WTC11 (cell line): ENCODE measurements at regions not wholly inside any gene's neighbourhood (a gene's known extent, or its start where the extent isn't known, plus 50 kb on each side); places are given as distances from the start of the nearest gene placed in this dataset.

Experiments
- CBFB ChIP-seq: sonication (generic); formaldehyde crosslinking; IDR thresholded peaks from 2 replicates; pipeline ENCODE4 v1.8.1; 2022; ENCODE audit warnings: mild to moderate bottlenecking, low read depth, missing genetic modification reagents
- CTCF ChIP-seq: fragments of 200-600 bp; IDR thresholded peaks from 2 replicates; pipeline ENCODE4 v1.8.0; 2022; ENCODE audit warnings: antibody characterized with exemption
- FOXP4 ChIP-seq: sonication (generic); formaldehyde crosslinking; IDR thresholded peaks from 2 replicates; pipeline ENCODE4 v1.8.0; 2022; ENCODE audit warnings: mild to moderate bottlenecking, missing genetic modification reagents
- GABPB1 ChIP-seq: sonication (generic); formaldehyde crosslinking; IDR thresholded peaks from 2 replicates; pipeline ENCODE4 v1.8.1; 2023; ENCODE audit warnings: mild to moderate bottlenecking, missing genetic modification reagents
- IRF2 ChIP-seq: sonication (generic); formaldehyde crosslinking; IDR thresholded peaks from 2 replicates; pipeline ENCODE4 v1.8.0; 2022; ENCODE audit warnings: low read depth, missing genetic modification reagents, borderline replicate concordance
- MAX ChIP-seq: sonication (generic); formaldehyde crosslinking; IDR thresholded peaks from 2 replicates; pipeline ENCODE4 v1.8.0; 2022; ENCODE audit warnings: mild to moderate bottlenecking, missing genetic modification reagents
- PRRX2 ChIP-seq: fragments of 250-450 bp; sonication (Bioruptor Pico); IDR thresholded peaks from 2 replicates; pipeline ENCODE4 v1.8.0; 2021; ENCODE audit warnings: mild to moderate bottlenecking
- SMAD3 ChIP-seq: sonication (generic); formaldehyde crosslinking; IDR thresholded peaks from 2 replicates; pipeline ENCODE4 v1.8.0; 2022; ENCODE audit warnings: missing genetic modification reagents, mild to moderate bottlenecking, borderline replicate concordance
- TEAD4 ChIP-seq: sonication (generic); formaldehyde crosslinking; IDR thresholded peaks from 2 replicates; pipeline ENCODE4 v1.8.0; 2022; ENCODE audit warnings: mild to moderate bottlenecking, missing genetic modification reagents

- TF ChIP-seq FOXP4 (no peak), SMAD3 (CRISPR knock-in tag) (no peak), CTCF (no peak), MAX (CRISPR knock-in tag) (no peak), GABPB1 (CRISPR knock-in tag) (no peak), PRRX2 (CRISPR knock-in tag) (no peak), CBFB (CRISPR knock-in tag) (no peak), TEAD4 (no peak), IRF2 (CRISPR knock-in tag) (no peak)
Observed at GRCh38 chr2:139214801-139215200, 434.6 kb upstream of the NXPH2 start.
